HEK293 (cell line): ENCODE measurements at regions not wholly inside any gene's neighbourhood (a gene's known extent, or its start where the extent isn't known, plus 50 kb on each side); places are given as distances from the start of the nearest gene placed in this dataset.

ENCODE experiments used
- MZF1 ChIP-seq: fragments of 450-650 bp; formaldehyde crosslinking; IDR thresholded peaks from 2 replicates; pipeline ENCODE4 v1.5.1; 2017; ENCODE audit warnings: missing biosample characterization, missing genetic modification characterization, borderline replicate concordance
- YY1 ChIP-seq: fragments of 450-650 bp; formaldehyde crosslinking; IDR thresholded peaks from 2 replicates; pipeline ENCODE4 v1.5.1; 2018; ENCODE audit warnings: missing biosample characterization, missing genetic modification characterization
- ZNF324 ChIP-seq: fragments of 450-650 bp; formaldehyde crosslinking; IDR thresholded peaks from 2 replicates; pipeline ENCODE4 v1.5.1; 2016; ENCODE audit warnings: missing biosample characterization, missing genetic modification characterization
- ZNF423 ChIP-seq: fragments of 450-650 bp; formaldehyde crosslinking; IDR thresholded peaks from 2 replicates; pipeline ENCODE4 v1.5.1; 2016; ENCODE audit warnings: missing biosample characterization, missing genetic modification characterization
- ZNF561 ChIP-seq: fragments of 450-650 bp; IDR thresholded peaks from 2 replicates; pipeline ENCODE4 v1.5.1; 2018; ENCODE audit warnings: missing biosample characterization, missing genetic modification characterization, borderline replicate concordance
- ZNF701 ChIP-seq: fragments of 450-650 bp; formaldehyde crosslinking; IDR thresholded peaks from 2 replicates; pipeline ENCODE4 v1.5.1; 2016; ENCODE audit warnings: missing biosample characterization, missing genetic modification characterization
- TF ChIP-seq, protein P1 (sequence below): fragments of 450-650 bp; formaldehyde crosslinking; IDR thresholded peaks from 2 replicates; pipeline ENCODE4 v1.5.1; 2016; ENCODE audit warnings: missing biosample characterization, missing genetic modification characterization

GRCh38 chr6:104010897-104011296 is 848.8 kb downstream of the HACE1 start:
- TF ChIP-seq, protein P1, sequence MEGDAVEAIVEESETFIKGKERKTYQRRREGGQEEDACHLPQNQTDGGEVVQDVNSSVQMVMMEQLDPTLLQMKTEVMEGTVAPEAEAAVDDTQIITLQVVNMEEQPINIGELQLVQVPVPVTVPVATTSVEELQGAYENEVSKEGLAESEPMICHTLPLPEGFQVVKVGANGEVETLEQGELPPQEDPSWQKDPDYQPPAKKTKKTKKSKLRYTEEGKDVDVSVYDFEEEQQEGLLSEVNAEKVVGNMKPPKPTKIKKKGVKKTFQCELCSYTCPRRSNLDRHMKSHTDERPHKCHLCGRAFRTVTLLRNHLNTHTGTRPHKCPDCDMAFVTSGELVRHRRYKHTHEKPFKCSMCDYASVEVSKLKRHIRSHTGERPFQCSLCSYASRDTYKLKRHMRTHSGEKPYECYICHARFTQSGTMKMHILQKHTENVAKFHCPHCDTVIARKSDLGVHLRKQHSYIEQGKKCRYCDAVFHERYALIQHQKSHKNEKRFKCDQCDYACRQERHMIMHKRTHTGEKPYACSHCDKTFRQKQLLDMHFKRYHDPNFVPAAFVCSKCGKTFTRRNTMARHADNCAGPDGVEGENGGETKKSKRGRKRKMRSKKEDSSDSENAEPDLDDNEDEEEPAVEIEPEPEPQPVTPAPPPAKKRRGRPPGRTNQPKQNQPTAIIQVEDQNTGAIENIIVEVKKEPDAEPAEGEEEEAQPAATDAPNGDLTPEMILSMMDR (tag by site-specific recombination), result no peak
- TF ChIP-seq YY1 (tag by site-specific recombination) (no peak), MZF1 (tag by site-specific recombination) (no peak), ZNF701 (tag by site-specific recombination) (no peak), ZNF423 (tag by site-specific recombination) (no peak), ZNF324 (tag by site-specific recombination) (no peak), ZNF561 (tag by site-specific recombination) (no peak)
